ENCODE measurements at regions not wholly inside any gene's neighbourhood (a gene's known extent, or its start where the extent isn't known, plus 50 kb on each side); places are given as distances from the start of the nearest gene placed in this dataset.

DNA sequence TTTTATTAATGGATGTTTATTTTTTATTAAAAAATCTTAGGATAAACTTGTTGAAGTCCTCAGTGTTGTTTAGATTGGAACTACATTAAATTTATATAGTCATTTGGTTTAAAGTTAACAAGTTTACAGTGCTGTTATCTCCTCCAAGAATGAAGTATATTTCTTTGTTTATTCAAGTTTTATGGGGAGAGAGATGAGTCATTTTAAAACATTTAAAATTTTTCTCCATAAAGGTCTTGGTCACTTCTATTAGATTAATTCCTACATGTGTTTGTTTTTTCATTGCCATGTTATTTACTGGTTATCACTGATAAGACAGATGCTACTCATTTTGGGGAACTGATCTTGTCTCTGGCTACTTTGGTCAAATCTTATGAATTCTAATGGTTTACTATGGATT is 429.6 kb downstream of the METTL15 start:
- no peak overlapping the region for H2AFZ ChIP-seq (ENCODE audit: low read depth)
- no peaks in the 10 kb centered on the region for H3K9me2 ChIP-seq
- H3K9ac ChIP-seq, result no peak overlapping the region
- H3K4me3 ChIP-seq (ENCODE audit: low read depth in 2 of 2, low read length in 1 of 2), result no peak overlapping the region
- TF ChIP-seq RFX5 (IDR thresholded peaks at IDR 0.05; ENCODE audit: low read length) (no peak), RXRA (IDR thresholded peaks at IDR 0.05; ENCODE audit: borderline replicate concordance, low read depth) (no peak), ZBTB33 (IDR thresholded peaks at IDR 0.05; ENCODE audit: borderline replicate concordance, low read depth) (no peak), SMC3 (IDR thresholded peaks at IDR 0.05; ENCODE audit: low read depth, low read length) (no peak), NFIC (IDR thresholded peaks at IDR 0.05; ENCODE audit: borderline replicate concordance) (no peak), FOSL2 (IDR thresholded peaks at IDR 0.05; ENCODE audit: borderline replicate concordance, low read depth) (no peak), GABPA (IDR thresholded peaks at IDR 0.05; ENCODE audit: low read depth) (no peak), MAX (IDR thresholded peaks at IDR 0.05; ENCODE audit: low read depth) (no peak), REST (IDR thresholded peaks at IDR 0.05; ENCODE audit: low read depth, low read length) (no peak)
- no peaks in the 10 kb centered on the region for H3K4me1 ChIP-seq (ENCODE audit: control insufficient read depth in 1 of 2, insufficient read depth in 2 of 2, low read depth in 1 of 2, low read length in 1 of 2)
- H4K20me1 ChIP-seq (ENCODE audit: insufficient read depth), result no peaks in the 10 kb centered on the region
- H3K36me3 ChIP-seq (replicated peaks in 1 of 2; ENCODE audit: control insufficient read depth in 1 of 2, insufficient read depth in 2 of 2, low read length in 1 of 2), result no peaks in the 10 kb centered on the region
- H3K79me2 ChIP-seq (ENCODE audit: insufficient read depth), result no peaks in the 10 kb centered on the region
- DNase-seq, result no peak
- H3K27ac ChIP-seq (ENCODE audit: low read depth in 2 of 2, low read length in 1 of 2), result no peak overlapping the region
- H3F3A ChIP-seq (replicated peaks; ENCODE audit: insufficient read depth), result no peaks in the 10 kb centered on the region
- CTCF ChIA-PET, result no interaction called here
- H3K9me3 ChIP-seq, result no peaks in the 10 kb centered on the region
- POLR2A ChIA-PET, result no interaction called here
- no peaks in the 10 kb centered on the region for H3K27me3 ChIP-seq (ENCODE audit: insufficient read depth)
- H3K4me2 ChIP-seq, result no peak overlapping the region

GRCh38 chr11:28536504-28537267 is 428.5 kb downstream of the METTL15 start:
- Histone ChIP-seq H3K9ac (no peak overlapping the region), H3K4me2 (no peak overlapping the region), H4K20me1 (ENCODE audit: insufficient read depth) (no peaks in the 10 kb centered on the region), H3K36me3 (replicated peaks in 1 of 2; ENCODE audit: control insufficient read depth in 1 of 2, insufficient read depth in 2 of 2, low read length in 1 of 2) (no peaks in the 10 kb centered on the region), H2AFZ (ENCODE audit: low read depth) (no peak overlapping the region), H3F3A (replicated peaks; ENCODE audit: insufficient read depth) (no peaks in the 10 kb centered on the region), H3K27me3 (ENCODE audit: insufficient read depth) (no peaks in the 10 kb centered on the region), H3K27ac (ENCODE audit: low read depth in 2 of 2, low read length in 1 of 2) (no peak overlapping the region), H3K4me1 (ENCODE audit: control insufficient read depth in 1 of 2, insufficient read depth in 2 of 2, low read depth in 1 of 2, low read length in 1 of 2) (no peaks in the 10 kb centered on the region), H3K4me3 (ENCODE audit: low read depth in 2 of 2, low read length in 1 of 2) (no peak overlapping the region), H3K9me3 (no peaks in the 10 kb centered on the region), H3K9me2 (no peaks in the 10 kb centered on the region), H3K79me2 (ENCODE audit: insufficient read depth) (no peaks in the 10 kb centered on the region)
- POLR2A ChIA-PET, result no interaction called here
- CTCF ChIA-PET, result no interaction called here
- 83% methylated on average over 2 of the region's 2 CpGs for WGBS (ENCODE audit: low lambda C conversion rate)
- no peak for DNase-seq
- TF ChIP-seq TEAD4 (IDR thresholded peaks at IDR 0.05; ENCODE audit: borderline replicate concordance, insufficient read depth) (no peak), RFX5 (IDR thresholded peaks at IDR 0.05; ENCODE audit: low read length) (no peak)
